Thymus (tissue), 11 donors: ENCODE measurements at regions not wholly inside any gene's neighbourhood (a gene's known extent, or its start where the extent isn't known, plus 50 kb on each side); places are given as distances from the start of the nearest gene placed in this dataset.

ENCODE experiments used
- DNase-seq, 9 donors: peaks; one replicate each; pipeline ENCODE4 v3.0.0-alpha.2; 2013; ENCODE audit warnings: low spot score in 9 of 9, low read depth in 6 of 9, missing footprints in 1 of 9
- H3K27ac ChIP-seq, 2 donors: one replicate each; pipeline ENCODE4 v1.5.1; 2013; ENCODE audit warnings: control low read depth in 1 of 2, low read depth in 1 of 2, low read length in 1 of 2, mild to moderate bottlenecking in 1 of 2, moderate library complexity in 1 of 2
- H3K27me3 ChIP-seq, 2 donors: one replicate each; pipeline ENCODE4 v1.5.1; 2013; ENCODE audit warnings: low read length in 1 of 2; ENCODE audit not compliant: control insufficient read depth in 2 of 2, insufficient read depth in 1 of 2
- H3K36me3 ChIP-seq, 2 donors: one replicate each; pipeline ENCODE4 v1.5.1; 2013; ENCODE audit warnings: low read length in 1 of 2, mild to moderate bottlenecking in 1 of 2, moderate library complexity in 1 of 2; ENCODE audit not compliant: control insufficient read depth in 2 of 2, insufficient read depth in 2 of 2
- H3K4me1 ChIP-seq, 2 donors: one replicate each; pipeline ENCODE4 v1.5.1; 2013; ENCODE audit warnings: low read length in 2 of 2; ENCODE audit not compliant: control insufficient read depth in 2 of 2, insufficient read depth in 2 of 2
- H3K4me3 ChIP-seq, 2 donors: one replicate each; pipeline ENCODE4 v1.5.1; 2013; ENCODE audit warnings: low read length in 2 of 2, control low read depth in 1 of 2, mild to moderate bottlenecking in 1 of 2
- H3K9me3 ChIP-seq, 2 donors: one replicate each; pipeline ENCODE4 v1.5.1; 2013; ENCODE audit warnings: low read length in 1 of 2, mild to moderate bottlenecking in 1 of 2; ENCODE audit not compliant: control insufficient read depth in 2 of 2, insufficient read depth in 1 of 2
- WGBS: extraction: QIAGEN DNeasy Blood & Tissue Kit; methylation state at CpG from one replicate; pipeline ENCODE4 v1.1.7; 2013; 5-methylcytosine and 5-hydroxymethylcytosine counted together
- donor health status: healthy.

- Histone ChIP-seq H3K4me1 (no peaks in the 10 kb centered on the region), H3K36me3 (no peaks in the 10 kb centered on the region), H3K27me3 (no peaks in the 10 kb centered on the region), H3K9me3 (no peaks in the 10 kb centered on the region), H3K27ac (no peak overlapping the region), H3K4me3 (no peak overlapping the region)
- WGBS, result 45% methylated on average over 1 of the region's 1 CpG
- no peak for DNase-seq
Measured at GRCh38 chr5:103840600-103840999, 278.0 kb upstream of the NUDT12 start.

DNA sequence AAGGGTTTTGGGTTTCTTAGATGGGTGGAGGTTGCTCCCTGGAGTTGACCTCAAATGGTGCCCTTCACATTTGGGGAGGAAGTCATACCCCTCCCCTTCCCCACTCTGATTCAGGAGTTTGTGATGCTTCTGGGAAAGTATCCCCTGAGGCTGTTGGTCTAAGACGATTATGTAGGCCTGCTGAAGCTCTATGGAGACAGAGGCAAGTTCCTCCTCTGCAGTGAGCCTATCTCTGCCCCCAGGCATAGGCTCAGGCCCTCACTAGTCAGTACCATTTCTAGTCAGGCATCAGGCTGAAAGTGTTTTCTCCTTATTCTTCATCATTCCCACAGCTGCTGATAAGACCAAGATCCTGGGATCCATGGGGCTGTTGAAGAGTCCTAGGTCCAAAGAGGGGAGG is 271.6 kb upstream of the NUDT12 start:
- DNase-seq, result no peak
- Histone ChIP-seq H3K27me3 (no peaks in the 10 kb centered on the region), H3K4me3 (no peak overlapping the region), H3K9me3 (no peaks in the 10 kb centered on the region), H3K4me1 (no peaks in the 10 kb centered on the region), H3K36me3 (no peaks in the 10 kb centered on the region), H3K27ac (no peak overlapping the region)
- WGBS, result 78% methylated on average over 1 of the region's 1 CpG

DNA sequence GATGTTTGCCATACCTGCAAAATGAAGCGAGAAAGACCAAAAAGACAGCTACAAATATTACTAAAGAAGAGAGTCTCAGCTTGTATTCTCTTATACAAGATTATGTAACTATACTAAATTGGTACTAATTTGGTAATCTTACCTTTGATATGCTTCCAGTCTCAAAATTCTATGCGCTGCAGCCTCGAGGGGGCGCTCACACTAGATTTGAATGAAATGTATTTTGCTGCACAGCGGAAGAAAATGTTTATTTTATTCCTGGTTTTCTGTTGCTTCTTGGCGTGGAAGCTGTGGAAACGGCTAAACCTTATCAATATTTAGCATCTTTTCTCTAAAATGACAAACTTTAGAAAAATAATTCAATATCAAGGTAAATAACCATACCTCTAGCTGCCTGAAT is 267.0 kb upstream of the NUDT12 start:
- DNase-seq, result no peak
- Histone ChIP-seq H3K36me3 (no peaks in the 10 kb centered on the region), H3K9me3 (no peaks in the 10 kb centered on the region), H3K4me1 (no peaks in the 10 kb centered on the region), H3K27me3 (no peaks in the 10 kb centered on the region), H3K27ac (no peak overlapping the region), H3K4me3 (no peak overlapping the region)
- WGBS, result 73% methylated on average over 7 of the region's 7 CpGs

GRCh38 chr5:103827976-103828375 is 265.4 kb upstream of the NUDT12 start:
- Histone ChIP-seq H3K27ac (no peak overlapping the region), H3K9me3 (no peaks in the 10 kb centered on the region), H3K4me1 (no peaks in the 10 kb centered on the region), H3K36me3 (no peaks in the 10 kb centered on the region), H3K4me3 (no peak overlapping the region), H3K27me3 (no peaks in the 10 kb centered on the region)
- DNase-seq, result no peak
- 95% methylated on average over 4 of the region's 4 CpGs for WGBS

DNA sequence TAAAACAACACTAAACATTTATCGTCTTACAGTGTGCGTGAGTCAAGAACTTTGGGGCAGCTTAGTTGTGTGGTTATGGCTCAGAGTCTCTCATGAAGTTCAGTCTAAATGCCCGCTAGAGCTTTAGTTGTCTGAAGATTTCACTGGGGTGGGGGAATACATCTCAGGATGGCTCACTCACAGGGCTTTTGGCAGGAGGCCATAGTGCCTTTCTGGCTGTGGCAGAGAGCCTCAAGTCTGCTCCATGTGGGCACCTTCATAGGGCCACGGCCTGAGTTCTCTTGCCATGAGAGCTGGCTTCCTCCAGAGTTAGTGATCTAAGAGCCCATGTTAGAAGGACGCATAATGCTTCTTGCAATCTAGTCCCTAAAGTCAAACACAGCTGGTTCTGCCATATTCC is 258.8 kb upstream of the NUDT12 start:
- no peak for DNase-seq
- H3K27ac ChIP-seq, result no peak overlapping the region
- WGBS, result 95% methylated on average over 5 of the region's 5 CpGs
- no peaks in the 10 kb centered on the region for H3K27me3 ChIP-seq
- no peaks in the 10 kb centered on the region for H3K4me1 ChIP-seq
- H3K4me3 ChIP-seq, result no peak overlapping the region
- no peaks in the 10 kb centered on the region for H3K36me3 ChIP-seq
- H3K9me3 ChIP-seq, result no peaks in the 10 kb centered on the region

DNA sequence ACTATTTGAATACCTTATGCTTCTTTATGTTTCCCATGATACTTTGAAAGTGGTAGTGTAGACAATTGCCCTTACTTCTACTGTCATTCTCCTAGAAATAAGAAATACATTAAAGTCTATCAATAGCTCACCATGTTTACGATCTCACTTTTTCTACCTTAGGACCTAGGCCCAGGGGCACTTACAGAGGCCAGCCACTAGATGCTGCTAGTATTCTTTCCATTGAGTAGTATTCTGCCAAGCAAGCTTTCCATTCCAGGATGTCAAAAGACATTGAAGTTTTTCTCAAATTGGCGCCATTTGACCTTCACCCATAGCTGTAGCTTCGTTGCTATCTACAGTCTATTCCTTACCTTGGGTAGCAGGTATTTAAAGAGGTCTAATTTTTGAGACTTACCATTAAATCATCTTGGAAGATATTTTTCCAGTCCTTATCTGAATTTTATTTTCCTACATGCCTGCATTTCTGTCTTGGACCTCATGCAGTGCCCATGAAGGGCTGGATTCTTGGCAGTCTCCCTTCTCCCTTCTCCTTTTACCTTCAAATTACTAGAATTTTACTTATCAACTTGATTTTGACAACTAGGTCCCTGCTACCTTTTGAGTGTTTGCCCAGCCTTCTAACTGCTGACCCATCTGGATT is 246.0 kb upstream of the NUDT12 start:
- no peak overlapping the region for H3K4me3 ChIP-seq
- 68% methylated on average over 3 of the region's 3 CpGs for WGBS
- DNase-seq, result peak in 1 of 9 donors; percentile 1
- H3K9me3 ChIP-seq, result no peaks in the 10 kb centered on the region
- no peaks in the 10 kb centered on the region for H3K36me3 ChIP-seq
- no peaks in the 10 kb centered on the region for H3K27me3 ChIP-seq
- no peak overlapping the region for H3K27ac ChIP-seq
- H3K4me1 ChIP-seq, result no peaks in the 10 kb centered on the region

GRCh38 chr5:103804711-103805110 is 242.1 kb upstream of the NUDT12 start:
- Histone ChIP-seq H3K36me3 (no peaks in the 10 kb centered on the region), H3K4me3 (no peak overlapping the region), H3K27me3 (no peaks in the 10 kb centered on the region), H3K27ac (no peak overlapping the region), H3K9me3 (no peaks in the 10 kb centered on the region), H3K4me1 (no peaks in the 10 kb centered on the region)
- WGBS, result 89% methylated on average over 2 of the region's 2 CpGs
- no peak for DNase-seq

DNA sequence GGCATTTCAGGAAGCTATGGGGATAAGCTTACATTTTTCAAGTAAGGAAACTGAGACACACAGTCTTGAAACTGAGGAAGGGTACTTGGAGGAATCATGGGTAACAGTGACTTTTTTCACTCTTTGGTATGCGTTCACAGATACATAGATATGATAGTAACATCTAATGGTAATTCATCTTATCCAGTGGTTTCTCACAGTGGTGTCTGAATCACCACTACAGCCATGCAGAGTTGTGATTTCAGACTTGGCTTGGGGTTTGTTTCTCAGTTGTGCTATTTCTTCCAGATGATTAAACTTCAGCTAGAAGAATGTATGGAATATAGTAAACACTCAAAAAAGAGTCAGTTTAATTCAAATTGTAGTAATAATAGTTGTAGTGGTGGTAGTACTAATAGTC is 239.1 kb upstream of the NUDT12 start:
- DNase-seq, result no peak
- Histone ChIP-seq H3K27ac (no peak overlapping the region), H3K27me3 (no peaks in the 10 kb centered on the region), H3K36me3 (no peaks in the 10 kb centered on the region), H3K4me1 (no peaks in the 10 kb centered on the region), H3K4me3 (no peak overlapping the region), H3K9me3 (peaks cover 0 to 3% of the 10 kb centered on the region in 2 donors)
- 93% methylated on average over 1 of the region's 1 CpG for WGBS

GRCh38 chr5:103800741-103801495 is 238.3 kb upstream of the NUDT12 start:
- peak in 1 of 9 donors; percentile 1 for DNase-seq
- H3K4me3 ChIP-seq, result no peak overlapping the region
- no peaks in the 10 kb centered on the region for H3K36me3 ChIP-seq
- WGBS, result 48% methylated on average over 2 of the region's 2 CpGs
- H3K27me3 ChIP-seq, result no peaks in the 10 kb centered on the region
- no peaks in the 10 kb centered on the region for H3K4me1 ChIP-seq
- H3K9me3 ChIP-seq, result peaks cover 0 to 6% of the 10 kb centered on the region in 2 donors
- no peak overlapping the region for H3K27ac ChIP-seq
